Cardiac fibroblast (primary cell): ENCODE measurements at regions not wholly inside any gene's neighbourhood (a gene's known extent, or its start where the extent isn't known, plus 50 kb on each side); places are given as distances from the start of the nearest gene placed in this dataset.

Experiments
- DNase-seq, 2 donors: peaks; one replicate each; pipeline versions ENCODE4 v3.0.0 to v3.0.0-alpha.2; 2010; ENCODE audit warnings: low read depth in 2 of 2
- H3K4me3 ChIP-seq, 2 donors: replicated peaks in 1 of 2; 1 replicate in 1 of 2; 2 replicates in 1 of 2; pipeline ENCODE4 v1.5.1; 2011; ENCODE audit warnings: low read depth in 2 of 2, low read length in 2 of 2, mild to moderate bottlenecking in 2 of 2, moderate library complexity in 1 of 2
- TF ChIP-seq, protein P1 (sequence below): IDR thresholded peaks from one replicate; pipeline ENCODE4 v1.5.1; 2011; ENCODE audit warnings: low read depth, mild to moderate bottlenecking, low read length, inconsistent platforms

DNA sequence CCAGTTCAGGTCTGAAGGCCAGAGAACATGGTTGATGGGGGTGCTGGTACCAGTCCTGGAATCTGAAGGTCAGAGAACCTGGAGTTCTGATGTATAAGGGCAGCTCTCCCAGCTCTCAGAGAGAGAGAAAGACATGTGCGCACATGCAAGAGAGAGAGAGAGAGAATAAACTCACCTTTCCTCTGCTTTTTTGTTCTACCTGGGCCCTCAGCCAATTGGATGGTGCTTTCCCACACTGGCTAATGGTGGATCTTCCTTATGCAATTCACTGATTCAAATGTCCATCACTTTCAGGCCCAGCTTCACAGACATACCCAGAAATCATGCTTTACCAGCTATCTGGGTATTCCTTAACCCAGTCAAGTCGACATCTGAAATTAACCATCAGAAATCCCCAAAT lies 377.7 kb upstream of the MEX3C start:
- no peak for DNase-seq
- TF ChIP-seq, protein P1, sequence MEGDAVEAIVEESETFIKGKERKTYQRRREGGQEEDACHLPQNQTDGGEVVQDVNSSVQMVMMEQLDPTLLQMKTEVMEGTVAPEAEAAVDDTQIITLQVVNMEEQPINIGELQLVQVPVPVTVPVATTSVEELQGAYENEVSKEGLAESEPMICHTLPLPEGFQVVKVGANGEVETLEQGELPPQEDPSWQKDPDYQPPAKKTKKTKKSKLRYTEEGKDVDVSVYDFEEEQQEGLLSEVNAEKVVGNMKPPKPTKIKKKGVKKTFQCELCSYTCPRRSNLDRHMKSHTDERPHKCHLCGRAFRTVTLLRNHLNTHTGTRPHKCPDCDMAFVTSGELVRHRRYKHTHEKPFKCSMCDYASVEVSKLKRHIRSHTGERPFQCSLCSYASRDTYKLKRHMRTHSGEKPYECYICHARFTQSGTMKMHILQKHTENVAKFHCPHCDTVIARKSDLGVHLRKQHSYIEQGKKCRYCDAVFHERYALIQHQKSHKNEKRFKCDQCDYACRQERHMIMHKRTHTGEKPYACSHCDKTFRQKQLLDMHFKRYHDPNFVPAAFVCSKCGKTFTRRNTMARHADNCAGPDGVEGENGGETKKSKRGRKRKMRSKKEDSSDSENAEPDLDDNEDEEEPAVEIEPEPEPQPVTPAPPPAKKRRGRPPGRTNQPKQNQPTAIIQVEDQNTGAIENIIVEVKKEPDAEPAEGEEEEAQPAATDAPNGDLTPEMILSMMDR = no peak
- H3K4me3 ChIP-seq = no peak overlapping the region

DNA sequence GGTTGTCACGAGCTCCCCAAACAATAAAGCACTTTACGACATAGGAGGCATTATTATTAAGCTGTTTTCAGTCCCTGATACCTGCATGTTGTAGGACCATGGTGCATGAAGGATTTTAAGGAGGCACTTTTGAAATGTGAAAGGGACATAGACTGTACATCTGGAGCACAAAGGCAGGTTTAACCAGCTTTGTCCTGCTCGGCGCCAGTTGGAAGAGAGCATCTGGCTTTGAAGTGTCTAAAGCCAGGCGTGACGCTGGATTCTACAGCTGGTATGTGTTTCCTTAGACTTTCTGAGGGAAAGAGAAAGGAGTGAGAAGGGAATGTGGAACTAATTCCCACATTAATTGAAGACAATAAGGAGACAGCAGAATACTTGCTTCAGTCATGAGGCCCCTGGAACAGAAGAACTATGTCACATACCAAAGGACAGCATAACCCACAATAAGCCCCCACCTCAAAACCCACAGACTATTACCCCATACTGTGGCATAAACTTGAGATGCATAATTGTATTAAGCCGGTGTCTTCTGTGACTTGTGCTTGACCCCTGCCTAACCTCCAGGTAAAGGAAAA lies 381.0 kb upstream of the MEX3C start:
- no peak for DNase-seq
- H3K4me3 ChIP-seq = no peak overlapping the region
- TF ChIP-seq, protein P1 = no peak

DNA sequence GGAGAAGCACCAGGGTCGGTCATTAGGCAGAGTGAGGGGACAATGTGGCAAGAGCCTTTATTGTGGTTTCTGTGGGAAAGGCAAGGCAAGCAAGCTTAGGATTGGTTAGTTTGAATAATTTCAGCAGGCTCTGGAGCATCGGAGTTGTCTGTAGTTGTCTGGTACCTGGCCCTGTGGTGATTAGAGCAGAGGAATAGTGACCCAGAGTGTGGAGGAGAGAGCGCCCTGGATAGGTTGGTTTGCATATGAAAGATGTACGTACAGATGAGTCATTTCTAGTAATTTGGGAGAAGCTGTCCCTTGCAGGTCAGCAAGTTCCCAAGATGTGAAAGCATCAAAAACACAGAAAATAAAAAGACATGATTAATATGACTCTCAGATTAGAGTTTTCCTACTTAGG lies 383.1 kb upstream of the MEX3C start:
- no peak for DNase-seq
- TF ChIP-seq, protein P1 = no peak
- no peak overlapping the region for H3K4me3 ChIP-seq

DNA sequence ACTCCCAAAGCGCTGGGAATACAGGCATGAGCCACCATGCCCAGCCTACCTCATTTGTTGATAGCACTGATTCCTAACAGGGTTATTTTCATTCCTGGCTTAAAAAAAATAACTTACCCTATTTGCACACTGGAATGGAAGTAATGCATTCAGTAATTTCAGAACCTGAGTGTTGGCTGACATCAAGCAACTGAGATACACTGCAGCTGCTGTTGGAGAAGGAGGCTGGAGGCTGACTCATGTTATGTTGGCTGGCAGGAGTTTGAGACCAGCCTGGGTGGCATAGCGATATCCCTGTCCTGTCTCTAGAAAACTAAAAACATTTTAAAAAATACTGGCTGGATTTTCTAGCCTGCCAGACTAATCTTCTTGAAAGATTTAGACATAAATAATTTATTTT lies 385.1 kb upstream of the MEX3C start:
- TF ChIP-seq, protein P1 = no peak
- peak in 1 of 2 donors; percentile 69 for DNase-seq
- H3K4me3 ChIP-seq = no peak overlapping the region

DNA sequence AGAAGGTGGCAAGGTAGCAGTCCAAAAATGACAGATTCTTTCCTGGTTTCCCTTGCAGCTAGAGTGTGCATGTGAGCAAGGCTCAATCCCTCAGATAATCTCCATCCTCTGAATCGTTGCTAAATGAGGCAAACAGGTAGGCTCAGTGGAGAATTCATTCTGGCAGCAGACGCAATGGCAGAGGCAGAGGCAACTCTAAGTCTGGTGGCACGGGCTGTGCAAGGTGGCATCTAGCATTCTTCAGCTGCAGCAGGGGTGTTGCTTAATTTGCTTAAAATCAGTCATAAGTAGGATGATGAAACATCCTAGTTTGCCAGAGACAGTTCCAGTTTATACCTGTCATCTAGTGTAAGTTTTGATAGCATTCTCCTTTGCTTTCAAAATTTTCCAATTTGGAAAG lies 391.1 kb upstream of the MEX3C start:
- TF ChIP-seq, protein P1 = no peak
- H3K4me3 ChIP-seq = no peak overlapping the region
- no peak for DNase-seq

DNA sequence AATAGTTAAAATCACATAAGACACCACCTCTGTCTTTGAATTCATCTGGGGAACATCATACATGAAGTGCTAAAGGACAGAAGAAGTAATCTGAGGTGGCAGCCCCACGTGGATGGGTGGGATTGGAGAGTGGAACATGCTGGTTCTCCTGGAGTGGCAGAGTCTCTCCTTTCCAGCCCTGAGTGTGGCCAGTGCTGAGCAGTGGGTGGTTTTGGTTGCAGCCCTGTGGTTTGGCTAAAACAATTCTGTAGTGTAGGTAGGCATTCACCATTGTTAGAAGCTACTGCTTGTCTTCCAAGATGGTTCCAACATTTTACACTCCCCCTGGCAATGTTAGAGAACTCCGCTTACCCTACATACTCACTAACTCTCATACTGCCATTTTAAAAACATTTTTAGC lies 396.4 kb upstream of the MEX3C start:
- DNase-seq = no peak
- no peak overlapping the region for H3K4me3 ChIP-seq
- TF ChIP-seq, protein P1 = no peak

DNA sequence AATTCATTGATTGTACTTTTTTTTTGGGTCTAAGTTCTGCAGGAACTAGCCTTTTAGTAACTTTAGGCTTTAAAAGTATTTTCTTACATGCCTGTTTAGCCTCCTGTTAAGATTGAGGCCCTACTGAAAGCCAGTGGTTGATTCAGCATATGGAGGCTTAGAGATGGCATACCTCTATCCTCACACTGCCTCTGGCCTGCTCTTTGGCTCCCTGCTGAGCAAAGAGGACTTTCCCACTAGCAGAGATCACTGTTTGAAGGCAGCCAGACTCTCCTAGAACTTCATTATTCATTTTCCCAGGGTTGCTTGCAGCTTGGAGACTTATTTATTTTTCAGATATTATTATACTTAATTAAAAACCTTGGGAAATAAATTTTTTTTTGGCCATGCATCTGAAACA lies 405.6 kb upstream of the MEX3C start:
- no peak for DNase-seq
- no peak overlapping the region for H3K4me3 ChIP-seq
- TF ChIP-seq, protein P1 = no peak
